ENCODE measurements at regions not wholly inside any gene's neighbourhood (a gene's known extent, or its start where the extent isn't known, plus 50 kb on each side); places are given as distances from the start of the nearest gene placed in this dataset.

GRCh38 chr14:97109234-97109633, 312.1 kb downstream of the VRK1 start:
- no peak for TF ChIP-seq NFE2L2 (IDR thresholded peaks at IDR 0.05; ENCODE audit: low read depth, low read length)
- TF ChIP-seq CTCF (conservative IDR thresholded peaks at IDR 0.05; ENCODE audit: low read depth, low read length): no peak

Measured in IMR-90 (cell line).